ENCODE measurements at regions not wholly inside any gene's neighbourhood (a gene's known extent, or its start where the extent isn't known, plus 50 kb on each side); places are given as distances from the start of the nearest gene placed in this dataset.

DNA sequence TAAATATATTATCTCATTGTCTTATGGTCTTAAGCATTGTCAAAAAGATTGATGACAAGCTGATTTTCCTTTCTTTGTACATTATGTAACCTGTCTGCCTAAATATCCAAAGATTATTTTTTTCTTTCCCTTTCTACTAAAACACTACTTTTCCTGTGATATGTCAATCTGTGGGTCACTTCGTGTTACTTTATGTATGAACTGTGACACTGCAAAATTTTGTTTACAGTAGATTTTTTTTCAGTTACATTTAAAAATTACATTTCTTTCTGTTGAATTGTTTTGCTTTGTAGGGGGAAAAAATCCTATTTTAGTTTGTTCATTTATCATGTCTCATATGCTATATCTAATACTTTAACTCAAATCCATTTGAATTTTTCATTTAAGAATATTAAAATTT lies 392.3 kb upstream of the ATXN7L3B start (continued):
- TF ChIP-seq, protein P1, sequence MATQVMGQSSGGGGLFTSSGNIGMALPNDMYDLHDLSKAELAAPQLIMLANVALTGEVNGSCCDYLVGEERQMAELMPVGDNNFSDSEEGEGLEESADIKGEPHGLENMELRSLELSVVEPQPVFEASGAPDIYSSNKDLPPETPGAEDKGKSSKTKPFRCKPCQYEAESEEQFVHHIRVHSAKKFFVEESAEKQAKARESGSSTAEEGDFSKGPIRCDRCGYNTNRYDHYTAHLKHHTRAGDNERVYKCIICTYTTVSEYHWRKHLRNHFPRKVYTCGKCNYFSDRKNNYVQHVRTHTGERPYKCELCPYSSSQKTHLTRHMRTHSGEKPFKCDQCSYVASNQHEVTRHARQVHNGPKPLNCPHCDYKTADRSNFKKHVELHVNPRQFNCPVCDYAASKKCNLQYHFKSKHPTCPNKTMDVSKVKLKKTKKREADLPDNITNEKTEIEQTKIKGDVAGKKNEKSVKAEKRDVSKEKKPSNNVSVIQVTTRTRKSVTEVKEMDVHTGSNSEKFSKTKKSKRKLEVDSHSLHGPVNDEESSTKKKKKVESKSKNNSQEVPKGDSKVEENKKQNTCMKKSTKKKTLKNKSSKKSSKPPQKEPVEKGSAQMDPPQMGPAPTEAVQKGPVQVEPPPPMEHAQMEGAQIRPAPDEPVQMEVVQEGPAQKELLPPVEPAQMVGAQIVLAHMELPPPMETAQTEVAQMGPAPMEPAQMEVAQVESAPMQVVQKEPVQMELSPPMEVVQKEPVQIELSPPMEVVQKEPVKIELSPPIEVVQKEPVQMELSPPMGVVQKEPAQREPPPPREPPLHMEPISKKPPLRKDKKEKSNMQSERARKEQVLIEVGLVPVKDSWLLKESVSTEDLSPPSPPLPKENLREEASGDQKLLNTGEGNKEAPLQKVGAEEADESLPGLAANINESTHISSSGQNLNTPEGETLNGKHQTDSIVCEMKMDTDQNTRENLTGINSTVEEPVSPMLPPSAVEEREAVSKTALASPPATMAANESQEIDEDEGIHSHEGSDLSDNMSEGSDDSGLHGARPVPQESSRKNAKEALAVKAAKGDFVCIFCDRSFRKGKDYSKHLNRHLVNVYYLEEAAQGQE (IDR thresholded peaks at IDR 0.05): no peak

DNA sequence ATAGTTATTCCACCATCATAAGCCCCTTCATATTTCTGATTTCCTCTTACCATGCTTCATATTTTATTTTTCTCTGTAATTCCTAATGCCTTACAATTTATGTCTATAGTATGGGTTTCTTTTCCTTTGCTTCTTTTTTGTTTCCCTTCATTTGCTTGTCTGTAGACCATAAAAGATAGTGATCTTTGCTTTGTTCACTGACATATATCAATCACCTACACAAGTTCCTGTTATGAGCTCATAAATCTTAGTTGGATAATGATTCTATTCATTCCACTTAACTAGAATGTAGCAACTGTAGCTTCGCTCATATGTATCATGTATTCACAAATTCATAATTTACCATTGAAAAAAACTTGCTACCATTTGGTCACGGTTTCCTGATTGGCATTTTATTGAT lies 388.8 kb upstream of the ATXN7L3B start:
- WGBS (ENCODE audit: missing lambda C conversion rate): 51% methylated on average over 2 of the region's 2 CpGs
- no peak for DNase-seq (ENCODE audit: low read depth in 1 of 2, low spot score in 1 of 2)
- CTCF ChIA-PET: no interaction called here
- Histone ChIP-seq H3K27ac (no peak overlapping the region), H3K4me1 (0 out of 3 replicates have a peak, but pooled peaks cover 3% of the 10 kb centered on the region), H3K4me2 (no peak overlapping the region), H3K9me3 (no peaks in the 10 kb centered on the region), H3K4me3 (no peak overlapping the region)
- FAIRE-seq: no peak
- no peak for TF ChIP-seq JUNB (IDR thresholded peaks at IDR 0.05)
- TF ChIP-seq MAFK (IDR thresholded peaks at IDR 0.05; ENCODE audit: partially characterized antibody): no peak
- no peak for TF ChIP-seq EP300 (IDR thresholded peaks at IDR 0.05)
- TF ChIP-seq, protein P2, sequence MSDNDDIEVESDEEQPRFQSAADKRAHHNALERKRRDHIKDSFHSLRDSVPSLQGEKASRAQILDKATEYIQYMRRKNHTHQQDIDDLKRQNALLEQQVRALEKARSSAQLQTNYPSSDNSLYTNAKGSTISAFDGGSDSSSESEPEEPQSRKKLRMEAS (IDR thresholded peaks at IDR 0.05): no peak
- no peak for TF ChIP-seq POLR2AphosphoS2 (conservative IDR thresholded peaks at IDR 0.05; ENCODE audit: low read length)
- no peak for TF ChIP-seq JUN (IDR thresholded peaks at IDR 0.05)
- TF ChIP-seq NR3C1 (IDR thresholded peaks at IDR 0.05): no peak
- no peak for TF ChIP-seq SREBF2 (IDR thresholded peaks at IDR 0.05)
- TF ChIP-seq POLR2A (IDR thresholded peaks at IDR 0.05; ENCODE audit: low read length): no peak
- TF ChIP-seq PHF8 (IDR thresholded peaks at IDR 0.05; ENCODE audit: borderline replicate concordance, low read depth): no peak
- TF ChIP-seq CBX2 (IDR thresholded peaks at IDR 0.05; ENCODE audit: borderline replicate concordance, low read depth): no peak
- no peak for TF ChIP-seq RAD21 (conservative IDR thresholded peaks at IDR 0.05 in 1 of 2, IDR thresholded peaks at IDR 0.05 in 1 of 2)
- TF ChIP-seq HDAC2 (IDR thresholded peaks at IDR 0.05): no peak
- TF ChIP-seq, protein P3, sequence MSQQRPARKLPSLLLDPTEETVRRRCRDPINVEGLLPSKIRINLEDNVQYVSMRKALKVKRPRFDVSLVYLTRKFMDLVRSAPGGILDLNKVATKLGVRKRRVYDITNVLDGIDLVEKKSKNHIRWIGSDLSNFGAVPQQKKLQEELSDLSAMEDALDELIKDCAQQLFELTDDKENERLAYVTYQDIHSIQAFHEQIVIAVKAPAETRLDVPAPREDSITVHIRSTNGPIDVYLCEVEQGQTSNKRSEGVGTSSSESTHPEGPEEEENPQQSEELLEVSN (IDR thresholded peaks at IDR 0.05; ENCODE audit: borderline replicate concordance, low read depth): no peak
- no peak for TF ChIP-seq CHD2 (IDR thresholded peaks at IDR 0.05; ENCODE audit: low read length, partially characterized antibody)
- TF ChIP-seq, protein P4, sequence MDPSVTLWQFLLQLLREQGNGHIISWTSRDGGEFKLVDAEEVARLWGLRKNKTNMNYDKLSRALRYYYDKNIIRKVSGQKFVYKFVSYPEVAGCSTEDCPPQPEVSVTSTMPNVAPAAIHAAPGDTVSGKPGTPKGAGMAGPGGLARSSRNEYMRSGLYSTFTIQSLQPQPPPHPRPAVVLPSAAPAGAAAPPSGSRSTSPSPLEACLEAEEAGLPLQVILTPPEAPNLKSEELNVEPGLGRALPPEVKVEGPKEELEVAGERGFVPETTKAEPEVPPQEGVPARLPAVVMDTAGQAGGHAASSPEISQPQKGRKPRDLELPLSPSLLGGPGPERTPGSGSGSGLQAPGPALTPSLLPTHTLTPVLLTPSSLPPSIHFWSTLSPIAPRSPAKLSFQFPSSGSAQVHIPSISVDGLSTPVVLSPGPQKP (IDR thresholded peaks at IDR 0.05; ENCODE audit: low read depth, low read length): no peak
- no peak for TF ChIP-seq CHD4 (IDR thresholded peaks at IDR 0.05; ENCODE audit: borderline replicate concordance)
- ATAC-seq: no peak
- POLR2A ChIA-PET: no interaction called here

DNA sequence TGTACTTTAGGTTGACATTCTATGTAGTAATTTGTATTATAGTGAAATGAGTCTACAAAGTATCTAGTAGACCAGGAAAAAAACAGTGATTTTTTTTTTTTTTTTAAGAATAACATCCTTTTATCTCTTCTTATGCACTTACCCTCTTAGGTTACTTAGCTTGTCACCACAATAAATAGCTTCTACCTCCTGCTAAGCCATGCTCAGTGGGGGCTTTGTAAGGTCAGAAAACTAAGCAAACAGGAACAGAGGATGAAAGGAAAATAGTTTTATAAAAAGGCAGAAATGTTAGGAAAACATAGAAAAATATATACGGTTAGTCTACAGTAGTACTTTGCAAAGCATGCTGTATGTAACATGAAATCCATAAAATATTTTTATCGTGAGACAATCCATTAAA lies 385.3 kb upstream of the ATXN7L3B start:
- Histone ChIP-seq H3K9me3 (no peaks in the 10 kb centered on the region), H3K4me2 (no peak overlapping the region), H3K4me3 (no peak overlapping the region), H3K4me1 (no peaks in the 10 kb centered on the region), H3K27ac (no peak overlapping the region)
- ChIA-PET CTCF (no interaction called here), POLR2A (no interaction called here)
- no peak for ATAC-seq
- FAIRE-seq: no peak
- 5% methylated on average over 2 of the region's 2 CpGs for WGBS (ENCODE audit: missing lambda C conversion rate)
- DNase-seq (ENCODE audit: low read depth in 1 of 2, low spot score in 1 of 2): no peak
- TF ChIP-seq TFCP2L1 (CRISPR knock-in tag; IDR thresholded peaks at IDR 0.05) (no peak), EP300 (IDR thresholded peaks at IDR 0.05) (no peak), RCOR1 (IDR thresholded peaks at IDR 0.05; ENCODE audit: low read depth, low read length) (no peak), MAZ (IDR thresholded peaks at IDR 0.05; ENCODE audit: borderline replicate concordance, low read depth, low read length) (no peak), RAD21 (conservative IDR thresholded peaks at IDR 0.05 in 1 of 2, IDR thresholded peaks at IDR 0.05 in 1 of 2) (no peak), POLR2AphosphoS2 (conservative IDR thresholded peaks at IDR 0.05; ENCODE audit: low read length) (no peak), HOXA7 (CRISPR knock-in tag; IDR thresholded peaks at IDR 0.05) (no peak), CBX8 (IDR thresholded peaks at IDR 0.05) (no peak), MAFK (IDR thresholded peaks at IDR 0.05; ENCODE audit: partially characterized antibody) (no peak)
- TF ChIP-seq, protein P1 (IDR thresholded peaks at IDR 0.05): no peak
- TF ChIP-seq, protein P2 (IDR thresholded peaks at IDR 0.05): no peak
- TF ChIP-seq, protein P5, sequence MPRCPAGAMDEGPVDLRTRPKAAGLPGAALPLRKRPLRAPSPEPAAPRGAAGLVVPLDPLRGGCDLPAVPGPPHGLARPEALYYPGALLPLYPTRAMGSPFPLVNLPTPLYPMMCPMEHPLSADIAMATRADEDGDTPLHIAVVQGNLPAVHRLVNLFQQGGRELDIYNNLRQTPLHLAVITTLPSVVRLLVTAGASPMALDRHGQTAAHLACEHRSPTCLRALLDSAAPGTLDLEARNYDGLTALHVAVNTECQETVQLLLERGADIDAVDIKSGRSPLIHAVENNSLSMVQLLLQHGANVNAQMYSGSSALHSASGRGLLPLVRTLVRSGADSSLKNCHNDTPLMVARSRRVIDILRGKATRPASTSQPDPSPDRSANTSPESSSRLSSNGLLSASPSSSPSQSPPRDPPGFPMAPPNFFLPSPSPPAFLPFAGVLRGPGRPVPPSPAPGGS (IDR thresholded peaks at IDR 0.05): no peak
- TF ChIP-seq, protein P4 (IDR thresholded peaks at IDR 0.05; ENCODE audit: low read depth, low read length): no peak

Measured in A549 (cell line).